H9 (cell line): ENCODE measurements at regions not wholly inside any gene's neighbourhood (a gene's known extent, or its start where the extent isn't known, plus 50 kb on each side); places are given as distances from the start of the nearest gene placed in this dataset.

Experiments
- DNase-seq: peaks from one replicate; pipeline ENCODE4 v3.0.0-alpha.2; 2017
- H2AFZ ChIP-seq: one replicate; pipeline ENCODE4 v1.6.1; 2013; ENCODE audit warnings: mild to moderate bottlenecking, low read length, control low read depth, moderate library complexity
- H2AK5ac ChIP-seq: 2 replicates; pipeline ENCODE4 v1.6.1; 2013; ENCODE audit warnings: low read length, control low read depth, mixed read lengths; ENCODE audit not compliant: insufficient read length
- H2BK120ac ChIP-seq: one replicate; pipeline ENCODE4 v1.6.1; 2013; ENCODE audit warnings: low read depth, mild to moderate bottlenecking, low read length, control low read depth, inconsistent platforms; ENCODE audit not compliant: poor library complexity, severe bottlenecking
- H2BK12ac ChIP-seq: 2 replicates; pipeline ENCODE4 v1.6.1; 2013; ENCODE audit warnings: low read length, control low read depth, mixed read lengths, low read depth; ENCODE audit not compliant: insufficient read length
- H2BK15ac ChIP-seq: 2 replicates; pipeline ENCODE4 v1.6.1; 2013; ENCODE audit warnings: low read depth, low read length, control low read depth
- H2BK20ac ChIP-seq: one replicate; pipeline ENCODE4 v1.6.1; 2013; ENCODE audit warnings: low read depth, mild to moderate bottlenecking, low read length, control low read depth, inconsistent platforms; ENCODE audit not compliant: poor library complexity, severe bottlenecking
- H2BK5ac ChIP-seq: 2 replicates; pipeline ENCODE4 v1.6.1; 2013; ENCODE audit warnings: low read length, control low read depth, mixed read lengths; ENCODE audit not compliant: insufficient read length
- H3K14ac ChIP-seq: 2 replicates; pipeline ENCODE4 v1.6.1; 2013; ENCODE audit warnings: low read length, control low read depth; ENCODE audit not compliant: insufficient read depth
- H3K18ac ChIP-seq: 2 replicates; pipeline ENCODE4 v1.6.1; 2013; ENCODE audit warnings: low read depth, mild to moderate bottlenecking, mixed read lengths, low read length, control low read depth; ENCODE audit not compliant: insufficient read length
- H3K23ac ChIP-seq: 2 replicates; pipeline ENCODE4 v1.6.1; 2013; ENCODE audit warnings: low read length, control low read depth, mixed read lengths, low read depth; ENCODE audit not compliant: insufficient read length
- H3K23me2 ChIP-seq: 2 replicates; pipeline ENCODE4 v1.6.1; 2013; ENCODE audit warnings: low read depth, mild to moderate bottlenecking, mixed read lengths, low read length, control low read depth; ENCODE audit not compliant: insufficient read length, poor library complexity, severe bottlenecking
- H3K27ac ChIP-seq: 2 replicates; pipeline ENCODE4 v1.5.1; 2013; ENCODE audit warnings: low read length, control low read depth, mixed read lengths, low read depth; ENCODE audit not compliant: insufficient read length
- H3K27me3 ChIP-seq: 2 replicates; pipeline ENCODE4 v1.6.1; 2013; ENCODE audit warnings: low read length, control low read depth, inconsistent platforms; ENCODE audit not compliant: insufficient read depth
- H3K4ac ChIP-seq: 2 replicates; pipeline ENCODE4 v1.6.1; 2013; ENCODE audit warnings: low read depth, mild to moderate bottlenecking, control low read depth, inconsistent platforms, low read length, moderate library complexity
- H3K4me1 ChIP-seq: 2 replicates; pipeline ENCODE4 v1.6.1; 2013; ENCODE audit warnings: low read length, control low read depth, inconsistent platforms; ENCODE audit not compliant: insufficient read depth
- H3K4me2 ChIP-seq: 2 replicates; pipeline ENCODE4 v1.6.1; 2013; ENCODE audit warnings: low read length, control low read depth, mixed read lengths; ENCODE audit not compliant: insufficient read length, insufficient read depth
- H3K56ac ChIP-seq: 2 replicates; pipeline ENCODE4 v1.6.1; 2013; ENCODE audit warnings: low read depth, mild to moderate bottlenecking, mixed read lengths, low read length, control low read depth; ENCODE audit not compliant: insufficient read length
- H3K79me1 ChIP-seq: 2 replicates; pipeline ENCODE4 v1.6.1; 2013; ENCODE audit warnings: low read depth, mild to moderate bottlenecking, moderate library complexity, low read length, control low read depth, inconsistent platforms; ENCODE audit not compliant: insufficient read depth, poor library complexity, severe bottlenecking
- H3K79me2 ChIP-seq: 2 replicates; pipeline ENCODE4 v1.6.1; 2013; ENCODE audit warnings: low read length, control low read depth, inconsistent platforms; ENCODE audit not compliant: insufficient read depth
- H3K9ac ChIP-seq: 2 replicates; pipeline ENCODE4 v1.6.1; 2013; ENCODE audit warnings: low read length, control low read depth, mixed read lengths; ENCODE audit not compliant: insufficient read length; ENCODE audit errors: extremely low read depth
- H3K9me3 ChIP-seq: one replicate; pipeline ENCODE4 v1.6.1; 2013; ENCODE audit warnings: low read depth, low read length, inconsistent platforms; ENCODE audit not compliant: control insufficient read depth
- H3T11ph ChIP-seq: one replicate; pipeline ENCODE4 v1.6.1; 2013; ENCODE audit warnings: mild to moderate bottlenecking, low read length, control low read depth, inconsistent platforms
- H4K20me1 ChIP-seq: one replicate; pipeline ENCODE4 v1.6.1; 2013; ENCODE audit not compliant: control insufficient read depth, insufficient read length, insufficient read depth
- H4K5ac ChIP-seq: 2 replicates; pipeline ENCODE4 v1.6.1; 2013; ENCODE audit warnings: low read depth, mild to moderate bottlenecking, mixed read lengths, low read length, control low read depth; ENCODE audit not compliant: insufficient read length
- H4K8ac ChIP-seq: replicated peaks from 2 replicates; pipeline ENCODE4 v1.6.1; 2013; ENCODE audit warnings: low read length, control low read depth, mixed read lengths, low read depth; ENCODE audit not compliant: insufficient read length
- H4K91ac ChIP-seq: 2 replicates; pipeline ENCODE4 v1.6.1; 2013; ENCODE audit warnings: low read depth, mild to moderate bottlenecking, moderate library complexity, mixed read lengths, low read length, control low read depth; ENCODE audit not compliant: insufficient read length
- H3K27ac Mint-ChIP-seq, 3 experiments: 2 replicates in 2 of 3; 3 replicates in 1 of 3; pipeline ENCODE4 v1.8.0; 2020 to 2021; ENCODE audit warnings: mixed read lengths in 3 of 3, mild to moderate bottlenecking in 1 of 3, moderate library complexity in 1 of 3
- H3K27me3 Mint-ChIP-seq: 2 replicates; pipeline ENCODE4 v1.8.0; 2021; ENCODE audit warnings: low read depth, mild to moderate bottlenecking, moderate library complexity, mixed read lengths
- H3K36me3 Mint-ChIP-seq, 3 experiments: 2 replicates in 2 of 3; 3 replicates in 1 of 3; pipeline ENCODE4 v1.8.0; 2020 to 2021; ENCODE audit warnings: low read depth in 3 of 3, mixed read lengths in 3 of 3; ENCODE audit not compliant: insufficient read depth in 1 of 3
- H3K4me1 Mint-ChIP-seq, 2 experiments: 2 replicates each; pipeline ENCODE4 v1.8.0; 2020; ENCODE audit warnings: mixed read lengths in 2 of 2
- H3K4me3 Mint-ChIP-seq, 2 experiments: 2 replicates in 1 of 2; 3 replicates in 1 of 2; pipeline ENCODE4 v1.8.0; 2020 to 2021; ENCODE audit warnings: mild to moderate bottlenecking in 2 of 2, mixed read lengths in 2 of 2, moderate library complexity in 1 of 2
- H3K9me3 Mint-ChIP-seq, 2 experiments: 2 replicates in 1 of 2; 3 replicates in 1 of 2; pipeline ENCODE4 v1.8.0; 2020; ENCODE audit warnings: mild to moderate bottlenecking in 2 of 2, mixed read lengths in 2 of 2, moderate library complexity in 1 of 2
- CTCF ChIP-seq: fragments of 200-600 bp; sonication (generic); conservative IDR thresholded peaks from 3 replicates; pipeline ENCODE4 v1.8.0; 2021; ENCODE audit warnings: antibody characterized with exemption, mild to moderate bottlenecking
- WGBS: extraction: QIAGEN DNeasy Blood & Tissue Kit; methylation state at CpG from one replicate; pipeline ENCODE4 v1.1.7; 2013; ENCODE audit warnings: missing lambda C conversion rate, low lambda C conversion rate, mixed read lengths; ENCODE audit not compliant: insufficient read length; ENCODE audit errors: extremely low coverage; 5-methylcytosine and 5-hydroxymethylcytosine counted together

- H4K91ac ChIP-seq = no peak overlapping the region
- no peak overlapping the region for H3K27ac ChIP-seq
- H3K14ac ChIP-seq = no peak overlapping the region
- Mint-ChIP-seq H3K4me3 (no peak overlapping the region), H3K27ac (0 out of 7 replicates have a peak overlapping the region, but pooled peaks of 1 of the 3 experiments have one; percentile 38), H3K9me3 (no peaks in the 10 kb centered on the region; a peak in 1 of 5 replicates), H3K36me3 (no peaks in the 10 kb centered on the region), H3K27me3 (no peaks in the 10 kb centered on the region; the same call in 1 of the 2 replicates), H3K4me1 (peaks cover 10 to 13% of the 10 kb centered on the region in 2 experiments)
- no peaks in the 10 kb centered on the region for H3K79me2 ChIP-seq
- H3T11ph ChIP-seq = no peak overlapping the region
- H3K23ac ChIP-seq = no peak overlapping the region
- H4K20me1 ChIP-seq = no peaks in the 10 kb centered on the region
- TF ChIP-seq CTCF = no peak; the same call in 2 of the 3 replicates
- H3K4me1 ChIP-seq = no peaks in the 10 kb centered on the region
- no peak overlapping the region for H2BK12ac ChIP-seq
- H2BK5ac ChIP-seq = no peak overlapping the region
- no peaks in the 10 kb centered on the region for H3K27me3 ChIP-seq
- no peaks in the 10 kb centered on the region for H3K79me1 ChIP-seq
- H2BK120ac ChIP-seq = no peak overlapping the region
- no peaks in the 10 kb centered on the region for H3K23me2 ChIP-seq
- no peak overlapping the region for H2AK5ac ChIP-seq
- no peak for DNase-seq
- H3K4me2 ChIP-seq = no peak overlapping the region
- no peak overlapping the region for H3K18ac ChIP-seq
- H4K8ac ChIP-seq = no peak overlapping the region
- H2AFZ ChIP-seq = no peak overlapping the region
- H4K5ac ChIP-seq = no peak overlapping the region
- no peak overlapping the region for H2BK20ac ChIP-seq
- no peaks in the 10 kb centered on the region for H3K9me3 ChIP-seq
- no peak overlapping the region for H3K4ac ChIP-seq
- H2BK15ac ChIP-seq = no peak overlapping the region
- no peak overlapping the region for H3K56ac ChIP-seq
- WGBS = no CpG with 5 or more reads among the region's 2 CpGs
- H3K9ac ChIP-seq = no peak overlapping the region
Observed at GRCh38 chr18:5604778-5605177, 61.0 kb upstream of the EPB41L3 start.
